HepG2 (cell line): ENCODE measurements at regions not wholly inside any gene's neighbourhood (a gene's known extent, or its start where the extent isn't known, plus 50 kb on each side); places are given as distances from the start of the nearest gene placed in this dataset.

Experiments
- MAZ ChIP-seq, 2 experiments: sonication (generic) in 1 of 2; formaldehyde crosslinking in 1 of 2; IDR thresholded peaks; 2 replicates each; pipeline versions ENCODE4 v1.5.0 to v1.6.1; 2012 to 2020; ENCODE audit warnings: low read depth in 2 of 2, mild to moderate bottlenecking in 2 of 2, borderline replicate concordance in 1 of 2, improper control_type of control experiment in 1 of 2, low read length in 1 of 2, missing genetic modification reagents in 1 of 2, moderate library complexity in 1 of 2
- NPAS2 ChIP-seq: sonication (generic); formaldehyde crosslinking; IDR thresholded peaks from 2 replicates; pipeline ENCODE4 v1.8.0; 2022; ENCODE audit warnings: mild to moderate bottlenecking, missing genetic modification reagents, borderline replicate concordance
- PATZ1 ChIP-seq: sonication (generic); formaldehyde crosslinking; IDR thresholded peaks from 2 replicates; pipeline ENCODE4 v1.4.0; 2020; ENCODE audit warnings: missing genetic modification reagents
- ZNF12 ChIP-seq: sonication (generic); formaldehyde crosslinking; IDR thresholded peaks from 2 replicates; pipeline ENCODE4 v1.5.0; 2020; ENCODE audit warnings: missing genetic modification reagents

- TF ChIP-seq PATZ1 (CRISPR knock-in tag), result no peak
- TF ChIP-seq ZNF12 (CRISPR knock-in tag), result no peak
- TF ChIP-seq MAZ (IDR thresholded peaks at IDR 0.05; ENCODE audit: borderline replicate concordance, low read depth, low read length), result no peak
- no peak for TF ChIP-seq MAZ (CRISPR knock-in tag; IDR thresholded peaks at IDR 0.05; ENCODE audit: low read depth)
- no peak for TF ChIP-seq NPAS2
These were observed 178.3 kb downstream of the IRS2 start for GRCh38 chr13:109608059-109608458.
